DMS153 treated with DMSO at 0.1 percent for 48 hours (cell line): ENCODE measurements at regions not wholly inside any gene's neighbourhood (a gene's known extent, or its start where the extent isn't known, plus 50 kb on each side); places are given as distances from the start of the nearest gene placed in this dataset.

ENCODE experiments used
- DNase-seq: peaks from one replicate; lab custom pipeline; 2025; ENCODE audit not compliant: unreplicated experiment; lab: John Stamatoyannopoulos, UW

DNA sequence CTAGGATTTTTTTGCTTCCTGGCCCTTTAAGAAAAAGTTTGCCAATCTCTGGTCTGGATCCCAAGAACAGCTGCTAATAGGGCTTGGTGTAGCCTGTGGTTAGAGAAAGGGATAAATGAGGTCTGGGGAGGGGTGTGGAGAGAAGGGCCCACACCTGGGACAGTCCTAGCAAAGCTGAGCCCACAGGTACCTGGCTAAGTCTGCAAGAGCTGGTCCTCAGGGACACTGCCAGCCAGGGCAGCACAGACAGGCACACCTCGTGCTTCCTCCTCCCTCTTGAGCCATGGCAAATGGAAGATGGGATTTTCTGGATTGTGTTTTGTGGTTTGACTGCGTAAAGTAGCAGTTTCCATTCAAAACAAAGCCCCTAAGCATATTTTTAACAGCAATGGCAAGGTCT lies 217.5 kb downstream of the SOX9 start:
- no peak for DNase-seq

DNA sequence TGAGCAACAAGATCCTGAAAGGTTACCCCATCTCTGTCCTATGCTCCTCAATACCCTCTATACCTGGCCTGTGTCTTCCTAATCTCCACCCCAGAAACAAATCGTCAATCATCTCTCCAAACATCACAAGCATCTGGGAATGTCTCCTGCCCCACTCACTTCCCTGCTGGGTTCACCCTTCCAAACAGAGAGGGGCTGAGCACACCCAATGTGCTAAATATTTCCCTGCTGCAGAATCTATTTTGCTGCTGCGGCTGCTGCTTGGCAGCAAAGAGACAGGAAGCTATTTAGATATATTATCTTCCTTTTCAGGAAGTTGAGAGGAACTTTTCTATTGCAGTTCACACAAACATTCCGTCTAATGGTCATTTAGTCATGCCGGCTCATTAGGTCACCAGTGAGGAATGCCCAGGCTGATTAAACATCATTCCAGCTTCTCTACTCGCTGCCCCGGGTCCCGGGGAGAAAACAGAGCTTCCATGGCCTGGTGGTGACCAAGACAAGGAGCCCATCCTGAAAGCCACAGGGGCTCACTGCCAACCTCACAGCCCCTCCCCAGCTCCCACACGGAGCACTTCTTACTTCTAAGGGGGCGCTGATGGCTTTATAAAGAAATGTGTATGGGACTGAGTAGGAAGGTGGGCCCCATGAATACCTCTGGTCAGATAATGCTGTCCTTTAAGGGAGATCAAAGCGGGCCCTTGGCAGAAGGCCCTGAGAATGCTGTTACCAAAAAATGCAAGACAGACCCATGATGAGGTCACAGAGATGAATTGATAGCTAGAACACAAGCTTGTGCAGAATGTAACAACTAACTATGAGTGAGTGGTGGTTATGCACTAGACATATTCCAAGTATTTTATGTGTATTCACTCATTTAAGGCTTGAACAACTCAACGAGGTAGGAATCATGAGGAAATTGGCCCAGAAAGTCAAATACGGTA lies 218.3 kb downstream of the SOX9 start:
- DNase-seq, result no peak

DNA sequence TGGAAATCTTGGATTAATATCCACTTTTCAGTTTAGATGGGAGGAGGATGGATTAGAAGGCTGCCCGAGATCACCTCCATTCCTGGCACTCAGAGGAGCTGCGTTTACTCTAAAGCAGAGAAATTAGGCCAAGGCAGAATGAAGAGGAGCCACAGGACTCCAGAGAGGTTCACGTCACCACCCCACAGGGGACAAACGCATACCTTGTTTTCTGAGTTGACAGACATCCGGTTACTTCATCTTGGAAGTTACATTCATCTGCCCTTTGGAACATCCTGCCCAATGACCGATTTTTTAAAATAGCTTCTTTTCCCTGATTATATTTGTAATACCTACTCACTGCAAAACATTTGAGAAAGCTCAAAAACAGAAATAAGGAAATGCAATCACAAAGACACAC lies 220.0 kb downstream of the SOX9 start:
- no peak for DNase-seq

DNA sequence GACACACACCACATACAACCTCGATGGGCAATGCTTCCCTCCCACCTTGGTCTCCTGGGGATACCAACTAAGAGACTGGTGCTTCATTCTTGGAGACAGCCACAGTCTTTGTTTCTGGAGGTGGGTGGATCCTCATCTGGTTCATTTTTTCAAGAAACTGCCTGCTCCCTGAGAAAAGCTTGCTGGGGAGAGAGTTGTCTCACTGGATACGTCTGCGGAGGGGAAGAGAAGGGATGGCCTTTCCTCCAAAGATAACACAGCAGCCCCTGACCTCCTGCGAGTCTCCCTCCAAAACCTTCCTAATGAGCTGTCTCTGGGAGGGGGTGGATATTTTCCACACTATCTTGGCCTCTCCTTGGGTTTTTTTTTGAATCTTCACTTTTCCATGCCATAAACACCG lies 221.2 kb downstream of the SOX9 start:
- DNase-seq, result no peak

DNA sequence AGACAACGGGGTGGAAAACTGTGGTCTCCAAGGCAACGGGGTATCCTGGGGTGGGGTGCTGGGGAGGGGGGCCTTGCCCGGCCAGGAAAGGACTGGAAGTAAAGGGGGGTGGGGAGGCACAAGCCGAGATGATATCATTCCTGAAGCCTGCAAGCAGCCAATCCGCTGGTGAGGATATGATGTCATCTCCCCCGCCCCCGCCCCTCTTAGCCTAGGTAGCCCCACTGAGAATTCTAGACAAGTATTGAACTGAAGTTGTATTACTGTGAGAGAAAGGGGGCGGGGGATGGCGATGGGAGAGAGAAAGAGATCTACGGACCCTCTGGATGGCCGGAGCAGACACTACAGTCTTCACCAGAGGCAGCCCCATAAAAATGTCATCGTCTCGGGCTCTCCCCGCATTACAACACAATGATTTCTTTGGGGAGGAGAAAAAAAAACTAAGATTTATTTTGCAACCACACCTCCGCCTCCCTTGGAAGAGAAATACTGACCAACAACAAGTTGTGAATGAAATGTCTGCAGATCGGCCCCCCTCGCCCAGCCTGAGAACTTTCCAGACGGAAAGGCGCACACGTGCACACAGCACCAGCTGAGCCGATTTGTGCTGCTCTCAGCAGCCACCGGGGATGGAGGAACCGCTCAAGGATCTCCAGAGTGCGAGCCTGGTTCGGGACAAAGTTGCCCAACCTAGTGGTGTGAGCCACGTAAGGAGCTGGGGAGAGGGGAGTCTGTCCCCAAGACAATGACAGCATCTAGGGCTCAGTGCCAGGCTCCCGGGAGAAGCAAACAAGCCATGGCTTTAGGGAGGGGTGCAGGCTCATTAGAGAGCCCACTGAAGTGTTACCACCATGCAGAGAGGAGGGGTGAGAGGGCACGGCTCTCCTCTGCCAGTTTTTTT lies 222.1 kb downstream of the SOX9 start:
- no peak for DNase-seq

DNA sequence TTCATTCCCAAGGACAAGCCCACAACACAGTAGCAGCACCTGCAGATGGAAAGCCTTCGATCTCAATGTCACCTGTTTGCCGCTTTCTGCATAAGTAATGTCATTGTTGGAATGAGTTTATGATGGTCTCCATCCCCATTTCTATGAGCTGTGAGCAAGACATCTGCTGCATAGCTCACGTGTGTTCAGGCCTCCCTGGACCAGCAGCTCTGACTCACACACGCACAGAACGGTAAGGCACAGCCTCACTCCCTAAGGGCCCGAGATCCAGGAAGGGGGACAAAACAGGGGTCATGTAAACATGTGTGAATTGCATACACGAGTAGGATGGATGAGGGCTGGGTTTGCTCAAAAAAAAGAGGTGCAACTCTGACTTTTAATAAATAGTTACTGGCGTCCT lies 223.1 kb downstream of the SOX9 start:
- DNase-seq, result no peak

DNA sequence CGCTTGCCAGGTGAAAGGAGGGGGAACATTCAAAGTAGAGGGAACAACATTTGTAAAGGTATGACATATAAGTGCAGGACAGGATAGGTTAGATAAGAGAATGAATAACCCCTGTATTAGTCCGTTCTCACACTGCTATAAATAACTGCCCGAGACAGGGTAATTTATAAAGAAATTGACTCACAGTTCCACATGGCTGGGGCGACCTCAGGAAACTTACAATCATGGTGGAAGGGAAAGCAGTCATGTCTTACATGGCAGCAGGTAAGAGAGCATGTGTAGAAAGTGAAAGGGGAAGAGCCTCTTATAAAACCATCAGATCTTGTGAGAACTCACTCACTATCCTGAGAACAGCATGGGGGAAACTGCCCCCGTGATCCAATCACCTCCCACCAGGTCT lies 223.8 kb downstream of the SOX9 start:
- no peak for DNase-seq

DNA sequence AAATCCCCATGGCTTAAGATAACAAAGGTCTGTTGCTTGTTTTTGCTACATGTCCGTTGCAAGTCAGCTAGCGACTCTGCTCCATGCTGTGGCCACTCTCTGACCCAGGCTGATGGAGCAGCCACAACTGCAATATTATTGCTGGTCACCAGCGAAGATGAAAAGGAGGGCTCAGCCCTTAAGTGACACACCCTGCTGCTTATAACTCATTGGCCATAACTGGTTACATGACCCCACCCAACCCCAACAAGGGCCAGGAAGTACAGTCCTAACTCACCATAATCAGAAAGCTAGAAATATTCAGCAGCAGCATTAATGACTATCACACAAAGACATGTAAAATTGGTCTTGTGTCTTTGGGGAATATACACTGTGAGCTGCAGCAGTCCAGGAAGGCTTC lies 224.3 kb downstream of the SOX9 start:
- DNase-seq, result no peak

DNA sequence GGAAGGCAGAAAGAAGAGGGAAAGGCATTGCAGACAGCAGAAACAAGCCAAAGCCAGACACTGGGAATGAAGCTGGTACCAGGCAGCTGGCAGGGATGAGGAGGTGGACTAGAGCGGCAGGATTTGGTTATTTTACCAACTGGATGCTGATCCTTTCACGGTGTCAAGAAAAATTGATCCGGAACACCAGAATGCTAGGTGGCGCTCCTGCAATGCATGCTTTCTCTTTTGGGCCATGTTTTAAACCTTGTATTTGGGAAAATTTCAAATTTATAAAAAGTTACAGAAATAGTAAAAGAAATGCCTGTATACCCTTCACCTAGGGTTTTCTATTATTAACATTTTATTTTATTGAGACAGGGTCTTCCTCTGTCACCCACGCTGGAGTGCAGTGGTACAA lies 224.7 kb downstream of the SOX9 start:
- DNase-seq, result no peak

DNA sequence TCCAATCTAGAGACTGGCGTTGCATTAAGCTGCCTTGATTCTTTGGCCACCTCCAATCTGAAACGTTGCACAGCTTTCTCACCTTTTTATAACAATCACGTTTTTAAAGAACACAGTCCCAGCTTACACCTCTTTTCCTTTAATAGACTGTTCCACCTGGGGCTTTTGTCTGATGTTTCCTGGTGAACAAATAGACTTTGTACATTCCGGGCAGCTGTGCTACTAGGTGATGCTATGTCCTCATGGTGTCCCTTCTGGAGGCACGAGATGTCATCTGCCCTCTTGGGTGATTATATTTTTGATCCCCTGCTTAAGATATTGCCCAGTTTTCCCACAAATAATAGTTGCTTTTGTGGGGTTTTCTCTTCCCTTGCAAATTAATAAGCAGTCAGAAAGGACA lies 225.5 kb downstream of the SOX9 start:
- DNase-seq, result no peak

DNA sequence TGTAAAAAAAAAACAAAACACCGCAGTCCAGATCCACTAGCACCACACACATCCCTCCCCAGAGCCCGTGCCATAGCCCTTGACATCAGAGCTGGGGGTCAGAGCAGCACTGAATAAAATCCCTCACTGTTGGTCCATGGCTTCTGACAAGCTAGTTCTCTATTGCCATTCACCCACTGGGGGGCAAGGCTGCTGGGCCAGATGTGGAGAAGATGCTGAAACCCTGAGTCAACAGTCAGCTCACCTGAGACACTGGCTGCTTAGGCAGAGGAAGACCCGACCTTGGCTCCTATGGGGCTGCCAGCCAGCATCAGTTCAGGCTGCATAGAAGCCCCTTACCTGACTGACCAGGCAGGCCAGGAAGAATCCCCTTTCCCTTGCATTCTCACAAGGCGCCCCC lies 228.2 kb downstream of the SOX9 start:
- no peak for DNase-seq

DNA sequence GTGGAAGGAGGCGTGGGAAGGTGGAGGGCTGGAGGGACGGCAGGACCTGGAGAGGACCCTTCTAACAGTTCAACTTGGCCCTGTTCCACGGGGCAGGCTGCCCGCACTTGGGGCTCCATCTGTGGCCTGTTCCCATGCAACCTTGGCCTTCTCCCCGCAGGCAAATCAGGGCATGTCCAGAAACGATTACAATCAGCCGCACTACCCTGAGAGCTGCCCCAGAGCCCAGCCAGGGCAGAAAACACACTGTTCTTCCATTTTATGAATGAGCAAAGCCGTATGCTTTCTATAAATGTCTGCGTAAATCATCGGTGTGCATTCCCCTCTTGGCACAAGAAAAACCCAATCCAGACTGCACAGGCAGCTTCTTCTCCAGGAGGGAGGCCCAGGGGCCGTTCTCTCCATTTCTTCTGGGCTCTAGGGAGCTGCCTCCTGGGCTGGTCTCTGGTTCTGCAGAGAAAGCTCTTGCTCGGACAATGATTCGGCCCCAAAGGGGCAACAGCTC lies 228.7 kb downstream of the SOX9 start:
- no peak for DNase-seq

DNA sequence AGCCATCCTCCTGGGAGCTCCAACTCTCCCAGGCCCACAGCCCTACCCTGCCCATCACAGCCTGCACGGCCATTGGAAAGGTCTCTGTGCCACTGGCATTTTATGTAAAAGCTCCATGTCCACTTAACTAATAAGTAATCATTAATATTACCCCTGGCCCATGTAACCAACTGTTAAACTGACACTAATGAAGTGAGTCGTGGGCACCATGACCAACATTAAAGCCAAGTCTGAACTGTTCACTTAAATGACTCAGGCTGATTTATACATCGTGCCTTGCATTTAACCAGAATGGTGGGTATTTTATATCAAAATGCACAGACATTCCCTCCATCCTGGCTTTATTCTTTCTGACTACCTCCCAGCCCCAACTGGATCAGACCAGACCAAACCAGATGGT lies 229.3 kb downstream of the SOX9 start:
- no peak for DNase-seq

DNA sequence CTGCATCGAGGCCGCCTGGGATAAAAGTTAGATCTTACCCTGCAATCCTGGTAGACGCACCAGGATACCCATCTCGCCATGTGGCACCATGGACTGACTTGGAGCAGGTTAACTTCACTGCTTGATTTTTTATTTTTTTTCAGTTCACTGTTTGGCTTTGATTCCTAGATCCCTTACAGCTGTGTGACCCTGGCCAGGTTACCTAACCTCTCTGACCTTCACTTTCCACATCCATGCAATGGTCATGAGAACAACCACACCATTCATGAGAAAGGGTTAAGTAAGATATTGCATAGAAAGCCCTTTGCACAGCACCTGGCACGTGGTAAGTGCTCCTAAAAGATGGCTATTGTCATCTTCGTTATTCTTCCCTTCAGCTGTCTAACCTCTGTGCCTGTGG lies 230.5 kb downstream of the SOX9 start:
- no peak for DNase-seq

DNA sequence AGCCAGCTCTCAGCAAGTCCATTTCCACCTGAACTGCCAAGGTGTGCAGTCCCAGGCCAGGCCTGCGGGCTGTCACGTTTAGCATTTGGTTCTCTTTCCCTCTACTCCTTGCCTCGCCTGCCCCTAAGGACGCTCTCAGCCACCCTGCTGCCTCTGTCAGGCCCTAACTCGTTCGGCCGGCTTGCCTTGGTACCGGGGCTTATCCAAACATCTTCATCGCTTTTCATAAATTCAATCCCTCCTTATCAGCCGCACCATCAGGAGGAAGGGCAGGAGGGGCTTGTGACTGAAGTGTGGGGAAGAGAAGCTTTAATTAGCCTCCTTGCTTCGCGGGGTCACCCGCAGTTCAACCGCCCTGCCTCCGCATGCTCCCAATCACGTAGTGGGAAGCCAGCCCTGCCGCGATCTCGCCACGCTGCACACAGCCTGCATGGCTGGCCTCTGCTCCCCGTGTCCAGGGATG lies 231.1 kb downstream of the SOX9 start:
- no peak for DNase-seq

DNA sequence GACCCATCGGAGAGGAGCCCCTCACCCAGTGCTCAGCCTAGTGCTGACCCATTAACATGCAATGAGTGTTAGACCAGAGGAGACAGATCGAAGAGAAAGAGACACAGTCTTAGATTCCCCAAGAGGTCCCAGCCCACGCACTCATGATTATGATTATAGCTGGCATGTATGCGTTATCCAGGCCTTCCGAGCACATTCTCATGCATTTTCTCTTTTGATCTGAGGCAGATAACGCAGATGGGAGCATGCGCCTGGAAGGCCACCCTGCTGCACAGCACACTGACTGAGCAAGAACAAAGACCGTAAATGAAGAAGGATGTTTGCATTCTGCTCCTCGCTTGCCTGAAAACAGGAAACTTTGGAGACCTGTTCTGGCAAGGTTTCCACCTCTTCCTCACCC lies 232.7 kb downstream of the SOX9 start:
- DNase-seq, result no peak

DNA sequence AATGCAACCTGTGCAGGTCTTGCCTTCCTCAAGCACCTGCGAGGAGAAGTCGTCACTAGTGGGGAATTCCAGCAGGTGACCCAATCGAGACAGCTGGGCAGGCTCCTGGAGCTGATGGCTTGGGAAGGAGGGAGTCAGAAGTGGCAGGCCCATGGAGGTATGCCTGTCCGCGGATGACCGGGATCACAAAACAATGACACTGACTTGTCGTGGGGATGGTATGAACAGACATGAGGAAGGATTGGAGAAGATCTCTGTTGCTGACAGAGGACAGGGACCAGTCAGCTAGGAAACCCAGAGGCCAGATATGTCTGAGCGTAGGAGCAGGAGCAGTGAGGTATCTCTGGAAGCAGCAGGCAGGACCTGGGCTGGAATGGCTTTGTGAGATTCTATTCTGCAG lies 233.3 kb downstream of the SOX9 start:
- no peak for DNase-seq

DNA sequence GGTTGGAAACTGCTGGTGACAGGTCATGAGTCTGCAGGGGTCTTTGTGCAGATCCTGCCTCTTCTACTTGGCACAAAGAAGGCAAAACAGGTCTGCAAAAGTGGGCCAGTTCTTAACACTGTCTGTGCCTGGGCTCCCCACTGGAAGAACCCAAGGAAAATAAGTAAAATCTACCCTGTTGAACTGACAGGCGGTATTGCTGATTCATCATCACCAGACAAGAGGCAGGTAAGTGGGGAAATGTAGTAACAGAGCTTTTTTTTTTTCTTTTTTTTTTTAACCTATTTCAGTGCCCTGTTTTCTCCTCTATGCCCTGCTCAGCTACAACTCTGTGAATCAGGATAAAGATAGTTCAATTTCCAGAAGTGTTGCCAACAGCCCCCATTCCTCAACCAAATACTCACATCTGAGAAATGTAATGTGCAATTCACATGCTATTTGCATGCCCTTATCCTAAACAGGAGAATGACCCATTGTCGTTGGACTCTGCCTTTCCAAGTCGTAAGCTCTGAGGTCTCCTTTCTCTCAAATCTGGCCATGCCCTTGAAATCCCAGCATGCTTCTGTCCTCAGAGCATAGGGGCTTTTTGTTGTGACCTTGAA lies 237.0 kb downstream of the SOX9 start:
- DNase-seq, result no peak

DNA sequence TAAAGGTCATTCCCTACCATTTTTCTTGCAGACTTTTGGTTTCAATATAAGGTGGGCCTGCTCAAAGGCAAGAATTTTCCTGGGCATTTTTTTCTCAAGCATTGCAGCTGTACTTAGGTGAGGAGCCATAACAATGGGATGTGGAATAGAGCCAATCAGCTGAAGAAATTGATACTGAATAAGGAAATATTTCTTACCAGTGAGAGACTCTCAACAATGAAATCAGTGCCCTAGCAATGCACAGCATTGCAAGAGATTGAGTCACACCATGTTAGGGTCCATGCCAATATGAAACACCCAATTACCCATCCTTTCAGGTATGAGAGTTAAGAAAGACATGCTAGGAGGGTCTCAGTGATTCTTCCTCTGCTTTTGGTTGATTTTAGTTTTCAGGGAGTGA lies 237.6 kb downstream of the SOX9 start:
- no peak for DNase-seq

DNA sequence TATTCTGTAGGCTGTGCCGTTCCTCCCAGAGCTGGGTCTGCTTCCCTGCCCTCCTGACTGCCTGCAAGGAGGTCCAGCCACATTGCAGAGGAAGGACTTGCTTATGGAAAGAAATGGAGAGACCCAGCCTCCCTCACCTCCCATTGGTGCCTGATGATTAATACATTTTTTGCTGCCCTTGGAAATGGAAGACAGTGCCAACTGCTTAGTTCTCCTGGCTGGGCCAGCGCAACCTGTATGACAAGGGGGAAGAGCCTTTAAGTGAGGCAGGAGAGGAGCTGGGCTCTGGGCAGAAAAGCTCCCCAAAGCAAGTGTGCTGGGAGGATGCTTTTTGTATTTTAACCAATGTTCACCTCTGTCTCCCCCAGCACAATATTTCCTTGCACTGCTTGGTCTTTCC lies 238.5 kb downstream of the SOX9 start:
- DNase-seq, result no peak

DNA sequence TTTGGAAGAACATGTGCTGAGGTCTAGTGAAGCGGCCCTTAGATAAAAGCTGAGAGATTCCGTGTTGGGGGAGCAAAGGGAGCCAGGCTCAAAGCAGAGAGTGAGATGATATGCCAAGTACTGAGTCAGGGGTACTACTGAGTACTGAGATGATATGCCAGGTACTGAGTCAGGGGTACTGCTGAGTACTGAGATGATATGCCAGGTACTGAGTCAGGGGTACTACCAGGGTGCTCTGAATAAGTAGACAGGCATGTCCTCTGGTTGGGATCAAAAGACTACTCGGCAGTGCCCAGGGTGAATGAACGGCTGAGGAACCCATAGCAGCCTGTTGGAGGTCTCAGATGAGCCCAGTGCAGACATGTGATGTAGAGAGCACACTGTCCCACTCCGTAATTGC lies 239.0 kb downstream of the SOX9 start:
- no peak for DNase-seq
